Mesothelial cell of epicardium (in vitro differentiated cells): ENCODE measurements at regions not wholly inside any gene's neighbourhood (a gene's known extent, or its start where the extent isn't known, plus 50 kb on each side); places are given as distances from the start of the nearest gene placed in this dataset.

Experiments used
- DNase-seq, 2 experiments: peaks; one replicate each; pipeline ENCODE4 v3.0.0; 2021; ENCODE audit warnings: low spot score in 2 of 2; ENCODE audit not compliant: unreplicated experiment in 2 of 2
- H3K27ac Mint-ChIP-seq: 2 replicates; pipeline ENCODE4 v1.8.0; 2021; ENCODE audit warnings: mixed read lengths
- H3K27me3 Mint-ChIP-seq: 2 replicates; pipeline ENCODE4 v1.8.0; 2021; ENCODE audit warnings: low read depth, mixed read lengths
- H3K36me3 Mint-ChIP-seq: 2 replicates; pipeline ENCODE4 v1.8.0; 2021; ENCODE audit warnings: mixed read lengths
- H3K4me1 Mint-ChIP-seq: 2 replicates; pipeline ENCODE4 v1.8.0; 2021; ENCODE audit warnings: mixed read lengths
- H3K4me3 Mint-ChIP-seq: 2 replicates; pipeline ENCODE4 v1.8.0; 2021; ENCODE audit warnings: mild to moderate bottlenecking, moderate library complexity, mixed read lengths
- H3K9me3 Mint-ChIP-seq: 2 replicates; pipeline ENCODE4 v1.8.0; 2021; ENCODE audit warnings: mixed read lengths
- TF ChIP-seq, protein P1 (sequence below): fragments of 200-600 bp; sonication (generic); IDR thresholded peaks from one replicate; pipeline ENCODE4 v1.5.0; 2021; ENCODE audit warnings: antibody characterized with exemption; ENCODE audit not compliant: unreplicated experiment

DNA sequence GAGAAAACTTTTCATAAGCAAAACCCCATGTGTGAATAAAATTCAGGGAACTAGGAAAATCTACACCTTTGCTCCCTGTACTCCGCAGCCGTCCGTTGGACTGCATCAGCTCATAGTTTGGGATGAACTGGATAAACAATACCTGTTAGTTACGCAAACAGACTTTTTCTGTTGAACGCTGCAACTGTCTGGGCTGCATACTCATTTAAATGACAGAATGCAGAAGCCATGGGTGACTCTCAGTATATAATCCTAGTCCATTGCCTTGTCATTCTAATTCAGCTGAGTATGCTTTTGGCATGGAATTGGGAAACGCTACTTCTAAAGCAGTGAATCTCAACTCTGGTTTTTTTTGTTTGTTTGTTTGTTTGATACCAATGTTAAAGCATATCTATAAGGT, 151.6 kb downstream of the SLITRK1 start:
- H3K4me3 Mint-ChIP-seq = no peak overlapping the region
- peaks cover 16% of the 10 kb centered on the region for H3K4me1 Mint-ChIP-seq
- no peak for DNase-seq
- H3K36me3 Mint-ChIP-seq = no peaks in the 10 kb centered on the region
- H3K27me3 Mint-ChIP-seq = no peaks in the 10 kb centered on the region
- H3K27ac Mint-ChIP-seq = no peak overlapping the region
- TF ChIP-seq, protein P1, sequence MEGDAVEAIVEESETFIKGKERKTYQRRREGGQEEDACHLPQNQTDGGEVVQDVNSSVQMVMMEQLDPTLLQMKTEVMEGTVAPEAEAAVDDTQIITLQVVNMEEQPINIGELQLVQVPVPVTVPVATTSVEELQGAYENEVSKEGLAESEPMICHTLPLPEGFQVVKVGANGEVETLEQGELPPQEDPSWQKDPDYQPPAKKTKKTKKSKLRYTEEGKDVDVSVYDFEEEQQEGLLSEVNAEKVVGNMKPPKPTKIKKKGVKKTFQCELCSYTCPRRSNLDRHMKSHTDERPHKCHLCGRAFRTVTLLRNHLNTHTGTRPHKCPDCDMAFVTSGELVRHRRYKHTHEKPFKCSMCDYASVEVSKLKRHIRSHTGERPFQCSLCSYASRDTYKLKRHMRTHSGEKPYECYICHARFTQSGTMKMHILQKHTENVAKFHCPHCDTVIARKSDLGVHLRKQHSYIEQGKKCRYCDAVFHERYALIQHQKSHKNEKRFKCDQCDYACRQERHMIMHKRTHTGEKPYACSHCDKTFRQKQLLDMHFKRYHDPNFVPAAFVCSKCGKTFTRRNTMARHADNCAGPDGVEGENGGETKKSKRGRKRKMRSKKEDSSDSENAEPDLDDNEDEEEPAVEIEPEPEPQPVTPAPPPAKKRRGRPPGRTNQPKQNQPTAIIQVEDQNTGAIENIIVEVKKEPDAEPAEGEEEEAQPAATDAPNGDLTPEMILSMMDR = no peak
- no peaks in the 10 kb centered on the region for H3K9me3 Mint-ChIP-seq

GRCh38 chr13:83722443-83722842, 159.8 kb downstream of the SLITRK1 start:
- no peaks in the 10 kb centered on the region for H3K27me3 Mint-ChIP-seq
- no peaks in the 10 kb centered on the region for H3K36me3 Mint-ChIP-seq
- no peak overlapping the region for H3K4me3 Mint-ChIP-seq
- DNase-seq = no peak
- no peaks in the 10 kb centered on the region for H3K9me3 Mint-ChIP-seq
- no peak overlapping the region for H3K27ac Mint-ChIP-seq
- H3K4me1 Mint-ChIP-seq = no peaks in the 10 kb centered on the region
- TF ChIP-seq, protein P1 = no peak

DNA sequence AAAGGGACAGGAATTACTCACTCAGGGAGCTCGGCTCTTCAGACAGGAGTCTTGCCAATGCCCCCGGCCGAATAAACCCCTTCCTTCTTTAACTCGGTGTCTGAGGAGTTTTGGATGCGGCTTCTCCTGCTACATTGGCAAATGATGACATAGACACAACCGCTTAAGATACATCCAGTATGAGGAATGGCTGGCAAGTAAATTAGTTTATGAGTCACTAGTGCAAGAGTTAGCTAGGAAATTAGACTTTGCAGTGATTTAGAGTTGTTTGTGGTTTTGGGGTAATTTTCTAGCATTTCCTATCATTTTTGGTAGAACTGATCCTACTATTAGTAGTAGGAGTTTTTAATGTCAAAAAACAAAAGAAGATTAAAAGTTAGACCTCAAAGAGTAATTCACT, 166.2 kb downstream of the SLITRK1 start:
- no peak for DNase-seq
- no peaks in the 10 kb centered on the region for H3K27me3 Mint-ChIP-seq

DNA sequence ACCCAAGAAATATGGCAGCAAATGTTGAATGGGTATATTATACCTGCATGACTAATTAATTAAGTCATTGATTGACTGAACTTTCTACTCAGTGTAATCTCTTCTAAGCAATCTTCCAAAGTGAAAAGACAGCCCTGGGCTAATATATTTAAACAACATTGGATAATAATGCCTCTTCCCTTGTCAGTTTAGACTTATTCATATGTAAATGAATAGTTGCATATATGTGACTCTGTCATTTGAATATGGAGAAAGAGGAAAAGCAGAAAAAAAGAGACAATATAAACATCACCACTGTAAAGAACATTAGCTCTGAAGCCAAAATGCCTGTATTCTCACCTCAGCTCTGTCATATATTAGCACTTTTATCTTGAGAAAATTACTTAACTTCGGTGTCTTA, 168.0 kb downstream of the SLITRK1 start:
- Mint-ChIP-seq H3K4me1 (no peaks in the 10 kb centered on the region), H3K4me3 (no peak overlapping the region), H3K9me3 (no peaks in the 10 kb centered on the region), H3K27me3 (no peaks in the 10 kb centered on the region), H3K27ac (no peak overlapping the region), H3K36me3 (no peaks in the 10 kb centered on the region)
- TF ChIP-seq, protein P1 = no peak
- DNase-seq = no peak

More for the DNA sequence above, 166.2 kb downstream of the SLITRK1 start:
- H3K36me3 Mint-ChIP-seq = no peaks in the 10 kb centered on the region
- no peak overlapping the region for H3K4me3 Mint-ChIP-seq
- no peaks in the 10 kb centered on the region for H3K9me3 Mint-ChIP-seq
- H3K4me1 Mint-ChIP-seq = no peaks in the 10 kb centered on the region
- TF ChIP-seq, protein P1 = no peak
- no peak overlapping the region for H3K27ac Mint-ChIP-seq

DNA sequence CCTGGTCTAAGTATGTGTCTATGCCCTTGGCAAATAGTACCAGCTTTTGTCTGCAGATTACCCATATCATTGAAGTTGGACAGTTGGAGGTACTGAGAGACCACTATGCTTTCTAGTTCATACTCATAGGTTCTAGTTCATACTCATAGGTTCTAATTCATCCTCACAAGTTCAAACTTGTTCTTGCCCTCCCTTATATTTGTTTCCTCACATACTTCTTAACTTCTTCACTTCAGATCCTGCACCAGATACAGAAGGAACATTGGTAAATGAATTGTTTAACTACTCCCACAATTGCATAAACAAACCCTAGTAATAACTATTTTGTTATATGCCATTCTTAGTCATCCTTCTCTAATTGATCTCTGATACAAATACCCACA, 172.2 kb downstream of the SLITRK1 start:
- Mint-ChIP-seq H3K27ac (no peak overlapping the region), H3K27me3 (no peaks in the 10 kb centered on the region), H3K4me1 (no peaks in the 10 kb centered on the region), H3K4me3 (no peak overlapping the region), H3K9me3 (no peaks in the 10 kb centered on the region), H3K36me3 (no peaks in the 10 kb centered on the region)
- DNase-seq = no peak
- TF ChIP-seq, protein P1 = no peak

- DNase-seq = no peak
- no peaks in the 10 kb centered on the region for H3K27me3 Mint-ChIP-seq
- no peaks in the 10 kb centered on the region for H3K9me3 Mint-ChIP-seq
- H3K36me3 Mint-ChIP-seq = no peaks in the 10 kb centered on the region
- no peaks in the 10 kb centered on the region for H3K4me1 Mint-ChIP-seq
- H3K4me3 Mint-ChIP-seq = no peak overlapping the region
- TF ChIP-seq, protein P1 = no peak
- no peak overlapping the region for H3K27ac Mint-ChIP-seq
Measured at GRCh38 chr13:83709426-83710132, 172.7 kb downstream of the SLITRK1 start.
